OCI-LY1 (cell line): ENCODE measurements at regions not wholly inside any gene's neighbourhood (a gene's known extent, or its start where the extent isn't known, plus 50 kb on each side); places are given as distances from the start of the nearest gene placed in this dataset.

Source experiments
- CTCF ChIP-seq: fragments of 200-600 bp; sonication (generic), shearing (Covaris generic); IDR thresholded peaks from 2 replicates; pipeline ENCODE4 v1.5.1; 2017; ENCODE audit warnings: mild to moderate bottlenecking, antibody characterized with exemption, low read length, moderate library complexity, mixed read lengths
- EZH2 ChIP-seq: fragments of 200-600 bp; sonication (generic), shearing (Covaris generic); IDR thresholded peaks from 2 replicates; pipeline ENCODE4 v1.8.0; 2017; ENCODE audit warnings: borderline replicate concordance, mixed run types, mild to moderate bottlenecking, antibody characterized with exemption, low read length, moderate library complexity, mixed read lengths

- TF ChIP-seq CTCF (no peak), EZH2 (no peak)
These were observed 150.1 kb downstream of the MEX3B start for GRCh38 chr15:81895723-81896122.
